ENCODE measurements at regions not wholly inside any gene's neighbourhood (a gene's known extent, or its start where the extent isn't known, plus 50 kb on each side); places are given as distances from the start of the nearest gene placed in this dataset.

- Histone ChIP-seq H2AFZ (ENCODE audit: low read depth, low read length) (no peak overlapping the region), H3K4me1 (ENCODE audit: control insufficient read depth, extremely low read depth, insufficient read depth, low read length) (no peaks in the 10 kb centered on the region), H3K27ac (ENCODE audit: insufficient read depth, low read depth, low read length) (no peak overlapping the region), H3K9me1 (replicated peaks; ENCODE audit: control insufficient read depth, extremely low read depth, insufficient read depth, low read length) (no peaks in the 10 kb centered on the region), H3K36me3 (ENCODE audit: control insufficient read depth in 2 of 2, extremely low read depth in 1 of 2, insufficient read depth in 2 of 2, low read length in 2 of 2) (no peaks in the 10 kb centered on the region), H3K4me2 (ENCODE audit: insufficient read depth, low read length) (no peak overlapping the region), H3K9me3 (replicated peaks; ENCODE audit: control insufficient read depth, insufficient read depth, low read length) (no peaks in the 10 kb centered on the region), H3K27me3 (ENCODE audit: control insufficient read depth in 2 of 2, insufficient read depth in 2 of 2, low read length in 2 of 2) (peaks cover 0 to 5% of the 10 kb centered on the region in 2 experiments), H3K4me3 (replicated peaks in 1 of 3; ENCODE audit: insufficient read depth in 1 of 3, low read depth in 1 of 3, low read length in 3 of 3) (no peak overlapping the region), H4K20me1 (replicated peaks; ENCODE audit: control insufficient read depth, extremely low read depth, insufficient read depth, low read length) (no peaks in the 10 kb centered on the region), H3K9ac (replicated peaks; ENCODE audit: extremely low read depth, insufficient read depth, low read length) (no peak overlapping the region), H3K79me2 (ENCODE audit: control insufficient read depth, insufficient read depth, low read length) (no peaks in the 10 kb centered on the region)
- intact Hi-C loops (cut with micrococcal nuclease) (no loop called here), dilution Hi-C loops (cut with MboI; ENCODE audit: extremely low pct_ligation_motif_present, low sequenced_read_pairs) (no loop called here)
- no peak for DNase-seq (ENCODE audit: low read depth, low spot score)
- ChIA-PET POLR2A (no interaction called here), CTCF (no interaction called here)
- TF ChIP-seq MAX (IDR thresholded peaks at IDR 0.05; ENCODE audit: insufficient read depth, insufficient read length) (no peak), CTCF (IDR thresholded peaks at IDR 0.05; ENCODE audit: extremely low read depth in 1 of 2, insufficient read depth in 1 of 2, low read depth in 1 of 2, low read length in 2 of 2) (no peak), FOS (IDR thresholded peaks at IDR 0.05; ENCODE audit: borderline replicate concordance, insufficient read depth, low read length) (no peak), POLR2A (IDR thresholded peaks at IDR 0.05; ENCODE audit: low read depth, low read length) (no peak), POLR2AphosphoS5 (IDR thresholded peaks at IDR 0.05; ENCODE audit: insufficient read depth, low read depth, low read length) (no peak)
- BruUV-seq (replicated peaks), result no TSS peak
- no peak for FAIRE-seq
Observed at GRCh38 chr15:96977886-96978285, 647.4 kb downstream of the NR2F2 start.

GRCh38 chr15:96978937-96979473, 648.5 kb downstream of the NR2F2 start:
- FAIRE-seq (no peak), DNase-seq (ENCODE audit: low read depth, low spot score) (no peak)
- Histone ChIP-seq H4K20me1 (replicated peaks; ENCODE audit: control insufficient read depth, extremely low read depth, insufficient read depth, low read length) (no peaks in the 10 kb centered on the region), H2AFZ (ENCODE audit: low read depth, low read length) (no peak overlapping the region), H3K27me3 (ENCODE audit: control insufficient read depth in 2 of 2, insufficient read depth in 2 of 2, low read length in 2 of 2) (no peaks in the 10 kb centered on the region), H3K4me1 (ENCODE audit: control insufficient read depth, extremely low read depth, insufficient read depth, low read length) (no peaks in the 10 kb centered on the region), H3K9ac (replicated peaks; ENCODE audit: extremely low read depth, insufficient read depth, low read length) (no peak overlapping the region), H3K36me3 (ENCODE audit: control insufficient read depth in 2 of 2, extremely low read depth in 1 of 2, insufficient read depth in 2 of 2, low read length in 2 of 2) (no peaks in the 10 kb centered on the region), H3K9me1 (replicated peaks; ENCODE audit: control insufficient read depth, extremely low read depth, insufficient read depth, low read length) (no peaks in the 10 kb centered on the region), H3K4me3 (replicated peaks in 1 of 3; ENCODE audit: insufficient read depth in 1 of 3, low read depth in 1 of 3, low read length in 3 of 3) (no peak overlapping the region), H3K79me2 (ENCODE audit: control insufficient read depth, insufficient read depth, low read length) (no peaks in the 10 kb centered on the region), H3K27ac (ENCODE audit: insufficient read depth, low read depth, low read length) (no peak overlapping the region), H3K9me3 (replicated peaks; ENCODE audit: control insufficient read depth, insufficient read depth, low read length) (no peaks in the 10 kb centered on the region), H3K4me2 (ENCODE audit: insufficient read depth, low read length) (no peak overlapping the region)
- intact Hi-C loops (cut with micrococcal nuclease) (no loop called here), dilution Hi-C loops (cut with MboI; ENCODE audit: extremely low pct_ligation_motif_present, low sequenced_read_pairs) (no loop called here)
- no TSS peak for BruUV-seq (replicated peaks)
- POLR2A ChIA-PET, result no interaction called here
- CTCF ChIA-PET, result no interaction called here
- TF ChIP-seq MAX (IDR thresholded peaks at IDR 0.05; ENCODE audit: insufficient read depth, insufficient read length) (no peak), POLR2AphosphoS5 (IDR thresholded peaks at IDR 0.05; ENCODE audit: insufficient read depth, low read depth, low read length) (no peak), FOS (IDR thresholded peaks at IDR 0.05; ENCODE audit: borderline replicate concordance, insufficient read depth, low read length) (no peak), JUN (IDR thresholded peaks at IDR 0.05; ENCODE audit: borderline replicate concordance, insufficient read depth, insufficient read length, low read depth) (no peak), GATA2 (IDR thresholded peaks at IDR 0.05; ENCODE audit: insufficient read depth, insufficient read length, low read depth, low read length) (no peak), POLR2A (IDR thresholded peaks at IDR 0.05; ENCODE audit: low read depth, low read length) (no peak), EZH2 (IDR thresholded peaks at IDR 0.05; ENCODE audit: borderline replicate concordance, low read depth, low read length, severe bottlenecking) (no peak), CTCF (IDR thresholded peaks at IDR 0.05; ENCODE audit: extremely low read depth in 1 of 2, insufficient read depth in 1 of 2, low read depth in 1 of 2, low read length in 2 of 2) (no peak), MYC (IDR thresholded peaks at IDR 0.05; ENCODE audit: low read depth, low read length) (no peak)

Data from endothelial cell of umbilical vein (primary cell).